Panc1 (cell line): ENCODE measurements at regions not wholly inside any gene's neighbourhood (a gene's known extent, or its start where the extent isn't known, plus 50 kb on each side); places are given as distances from the start of the nearest gene placed in this dataset.

Source experiments
- ATAC-seq: fragments of 200-7000 bp; cut with Tn5 transposase; 2 replicates; pipeline ENCODE4 v1.9.1; 2020; ENCODE audit warnings: mild to moderate bottlenecking, moderate library complexity
- BruUV-seq: library from RNA; stranded (reverse); fragments of 400-500 nt; replicated peaks from 2 replicates; lab custom pipeline; 2021; lab: Mats Ljungman, UMichigan
- CTCF ChIA-PET: fragments of 300-600 bp; sonication (Branson Sonifier 250); formaldehyde crosslinking; loops from one replicate; lab custom pipeline; 2022; ENCODE audit warnings: antibody characterized with exemption; lab: Charles Lee
- POLR2A ChIA-PET: fragments of 300-600 bp; sonication (Branson Sonifier 250); formaldehyde crosslinking; loops from one replicate; lab custom pipeline; 2022; ENCODE audit warnings: antibody characterized with exemption; lab: Charles Lee
- DNase-seq: peaks from one replicate; pipeline ENCODE4 v3.0.0-alpha.2; 2010; ENCODE audit warnings: low read depth, low spot score
- H3K27ac ChIP-seq: 2 replicates; pipeline ENCODE4 v1.5.1; 2011; ENCODE audit warnings: mild to moderate bottlenecking, low read length, inconsistent platforms
- H3K27me3 ChIP-seq: fragments of 200-500 bp; sonication (Bioruptor generic); 2 replicates; pipeline ENCODE4 v1.6.0; 2014; ENCODE audit warnings: low read length, inconsistent platforms; ENCODE audit not compliant: control insufficient read depth, insufficient read depth
- H3K36me3 ChIP-seq: fragments of 200-500 bp; sonication (Bioruptor generic); 2 replicates; pipeline ENCODE4 v1.5.1; 2014; ENCODE audit warnings: inconsistent platforms, mild to moderate bottlenecking, low read length, moderate library complexity; ENCODE audit not compliant: control insufficient read depth, insufficient read depth
- H3K4me1 ChIP-seq: 2 replicates; pipeline ENCODE4 v1.5.1; 2011; ENCODE audit warnings: inconsistent platforms, mild to moderate bottlenecking, low read length, moderate library complexity; ENCODE audit not compliant: control insufficient read depth, insufficient read depth
- H3K4me3 ChIP-seq, 2 experiments: 2 replicates each; pipeline ENCODE4 v1.5.1; 2011 to 2012; ENCODE audit warnings: low read depth in 2 of 2, low read length in 2 of 2, mild to moderate bottlenecking in 2 of 2, inconsistent platforms in 1 of 2, moderate library complexity in 1 of 2
- H3K9me3 ChIP-seq: fragments of 200-500 bp; sonication (Bioruptor generic); 2 replicates; pipeline ENCODE4 v1.5.1; 2014; ENCODE audit warnings: low read depth, mild to moderate bottlenecking, inconsistent platforms, low read length, moderate library complexity; ENCODE audit not compliant: control insufficient read depth, insufficient read depth
- CTCF ChIP-seq: fragments of 450-650 bp; IDR thresholded peaks from 2 replicates; pipeline ENCODE4 v1.5.1; 2017; ENCODE audit warnings: mild to moderate bottlenecking
- POLR2AphosphoS5 ChIP-seq: IDR thresholded peaks from 2 replicates; pipeline ENCODE4 v1.6.1; 2012; ENCODE audit warnings: mild to moderate bottlenecking, low read depth, low read length, moderate library complexity
- REST ChIP-seq, 2 experiments: IDR thresholded peaks; 2 replicates each; pipeline ENCODE4 v1.6.1; 2011 to 2012; ENCODE audit warnings: low read depth in 2 of 2, control low read depth in 1 of 2, low read length in 1 of 2, mild to moderate bottlenecking in 1 of 2, moderate library complexity in 1 of 2; ENCODE audit not compliant: insufficient read depth in 1 of 2
- SIN3A ChIP-seq: IDR thresholded peaks from 2 replicates; pipeline ENCODE4 v1.6.1; 2012; ENCODE audit warnings: low read depth, mild to moderate bottlenecking, low read length, moderate library complexity, borderline replicate concordance; ENCODE audit not compliant: insufficient read depth
- TCF7L2 ChIP-seq: IDR thresholded peaks from 2 replicates; pipeline ENCODE4 v1.6.1; 2011; ENCODE audit warnings: mild to moderate bottlenecking, low read depth, low read length, inconsistent platforms
- in situ Hi-C: cut with HindIII; loops from 2 replicates; pipeline ENCODE4 v1.10.0; 2016; ENCODE audit warnings: low sequenced_read_pairs, low pct_unique_long_range_greater_than_20kb
- intact Hi-C: fragments of 100-400 bp; cut with micrococcal nuclease; formaldehyde crosslinking; loops from one replicate; pipeline ENCODE4 v1.10.0; 2022; ENCODE audit not compliant: unreplicated experiment

DNA sequence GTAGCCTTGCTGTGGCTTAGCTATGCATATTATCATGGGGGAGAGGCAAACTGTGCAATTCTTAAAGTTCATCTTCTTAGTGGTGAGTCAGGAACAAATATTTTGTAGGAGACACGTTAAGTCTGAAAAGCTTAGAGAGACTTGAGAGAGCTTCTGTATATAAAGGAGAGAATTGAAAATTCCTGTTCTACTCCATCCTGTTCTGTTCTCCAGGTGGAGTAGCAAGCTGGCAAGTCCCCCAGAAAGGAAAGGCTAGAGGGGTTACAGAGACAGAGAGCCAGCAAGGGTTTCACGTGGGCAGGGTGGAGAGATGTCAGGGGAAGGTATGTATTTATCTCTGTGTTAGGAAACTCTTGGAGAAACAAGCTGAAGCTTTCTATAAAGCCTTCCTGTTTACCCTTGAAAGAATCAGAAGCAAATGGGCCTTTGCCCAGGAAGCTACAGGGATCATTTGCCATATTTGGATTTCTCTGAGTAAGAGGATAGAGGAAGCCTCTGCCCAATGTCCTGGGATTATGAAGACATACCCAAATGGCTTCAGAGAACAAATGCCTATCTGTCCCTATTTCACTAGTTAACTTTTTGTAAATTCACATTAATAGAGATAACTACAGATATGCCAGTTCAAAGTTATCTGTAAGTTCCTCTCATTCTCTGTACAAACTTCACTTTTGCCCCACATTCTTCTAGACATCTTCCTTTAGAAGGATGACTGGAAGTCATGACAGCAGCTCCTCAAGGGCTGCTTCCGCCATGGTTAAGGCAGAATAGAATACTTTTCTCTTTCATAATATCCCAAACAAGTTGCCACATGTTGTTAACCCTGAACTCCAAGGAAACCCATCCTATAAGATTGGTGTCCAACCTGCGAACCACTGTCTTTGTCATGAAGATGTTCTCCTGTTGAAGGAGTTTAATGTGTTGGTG, 126.7 kb upstream of the NEDD9 start:
- Histone ChIP-seq H3K27me3 (no peaks in the 10 kb centered on the region), H3K4me1 (no peaks in the 10 kb centered on the region), H3K36me3 (no peaks in the 10 kb centered on the region), H3K9me3 (no peaks in the 10 kb centered on the region), H3K4me3 (no peak overlapping the region), H3K27ac (no peak overlapping the region)
- ATAC-seq (no peak), DNase-seq (no peak)
- TF ChIP-seq POLR2AphosphoS5, result no peak
- TF ChIP-seq TCF7L2, result no peak
- TF ChIP-seq REST (IDR thresholded peaks at IDR 0.05; ENCODE audit: insufficient read depth in 1 of 2, low read depth in 2 of 2, low read length in 1 of 2), result no peak
- TF ChIP-seq CTCF, result no peak
- TF ChIP-seq SIN3A, result no peak
- ChIA-PET CTCF (no interaction called here), POLR2A (no interaction called here)
- in situ Hi-C loops, result no loop called here
- BruUV-seq, result no TSS peak
- intact Hi-C loops, result no loop called here

DNA sequence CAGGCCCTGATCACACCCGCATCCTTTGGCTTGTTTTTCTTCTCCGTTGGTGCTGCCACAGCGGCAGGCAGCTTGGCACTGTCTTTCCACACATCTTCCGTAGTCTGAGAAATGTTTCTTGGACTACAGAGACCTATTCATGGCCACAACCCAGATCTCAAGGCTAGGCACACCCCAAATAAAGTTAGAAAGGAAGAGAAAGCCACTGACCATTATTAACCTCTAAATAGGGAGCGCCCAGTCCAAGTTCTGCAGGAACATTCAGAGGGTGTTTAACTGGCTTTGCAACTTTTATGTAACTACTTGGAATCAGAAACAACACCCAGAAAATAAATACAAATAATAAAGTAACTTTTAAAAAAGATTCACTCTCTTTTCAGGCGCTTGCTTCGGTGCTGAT, 124.8 kb upstream of the NEDD9 start:
- ChIA-PET POLR2A (no interaction called here), CTCF (no interaction called here)
- no peak for TF ChIP-seq SIN3A
- TF ChIP-seq CTCF, result no peak
- TF ChIP-seq TCF7L2, result no peak
- no peak for TF ChIP-seq REST (IDR thresholded peaks at IDR 0.05; ENCODE audit: insufficient read depth in 1 of 2, low read depth in 2 of 2, low read length in 1 of 2)
- no peak for TF ChIP-seq POLR2AphosphoS5
- no TSS peak for BruUV-seq
- H3K27ac ChIP-seq, result no peak overlapping the region
- DNase-seq, result no peak
- in situ Hi-C loops, result no loop called here
- H3K36me3 ChIP-seq, result no peaks in the 10 kb centered on the region
- H3K9me3 ChIP-seq, result no peaks in the 10 kb centered on the region
- H3K4me3 ChIP-seq, result no peak overlapping the region
- no peaks in the 10 kb centered on the region for H3K27me3 ChIP-seq
- no peaks in the 10 kb centered on the region for H3K4me1 ChIP-seq
- no peak for ATAC-seq
- intact Hi-C loops, result no loop called here
